ENCODE measurements at regions not wholly inside any gene's neighbourhood (a gene's known extent, or its start where the extent isn't known, plus 50 kb on each side); places are given as distances from the start of the nearest gene placed in this dataset.

- TF ChIP-seq CTCF (IDR thresholded peaks at IDR 0.05) (no peak), POLR2A (IDR thresholded peaks at IDR 0.05) (no peak), EP300 (IDR thresholded peaks at IDR 0.05) (no peak)
Measured at GRCh38 chr11:116457336-116458007, 315.3 kb downstream of the BUD13 start.
